ENCODE measurements at regions not wholly inside any gene's neighbourhood (a gene's known extent, or its start where the extent isn't known, plus 50 kb on each side); places are given as distances from the start of the nearest gene placed in this dataset.

DNA sequence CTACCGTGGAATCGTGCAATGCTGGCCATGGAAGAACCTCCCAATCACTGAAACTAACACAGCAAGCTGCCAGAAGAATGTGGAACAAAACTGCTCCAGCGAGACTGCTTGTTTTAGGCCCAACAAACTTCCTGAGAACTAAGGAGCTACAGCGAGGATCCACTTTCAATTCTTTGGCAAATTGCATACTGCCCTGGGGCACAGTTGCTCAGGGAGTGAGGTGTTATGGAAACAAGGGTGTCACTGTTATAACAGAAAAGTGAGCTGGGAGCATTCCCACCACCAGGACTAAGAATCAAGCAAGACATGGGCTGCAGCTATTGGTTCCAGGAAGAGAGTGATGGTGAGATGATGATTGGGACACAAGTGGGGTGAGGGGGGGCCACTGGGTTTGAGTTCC lies 1606.1 kb upstream of the FLRT2 start:
- TF ChIP-seq, protein P1, sequence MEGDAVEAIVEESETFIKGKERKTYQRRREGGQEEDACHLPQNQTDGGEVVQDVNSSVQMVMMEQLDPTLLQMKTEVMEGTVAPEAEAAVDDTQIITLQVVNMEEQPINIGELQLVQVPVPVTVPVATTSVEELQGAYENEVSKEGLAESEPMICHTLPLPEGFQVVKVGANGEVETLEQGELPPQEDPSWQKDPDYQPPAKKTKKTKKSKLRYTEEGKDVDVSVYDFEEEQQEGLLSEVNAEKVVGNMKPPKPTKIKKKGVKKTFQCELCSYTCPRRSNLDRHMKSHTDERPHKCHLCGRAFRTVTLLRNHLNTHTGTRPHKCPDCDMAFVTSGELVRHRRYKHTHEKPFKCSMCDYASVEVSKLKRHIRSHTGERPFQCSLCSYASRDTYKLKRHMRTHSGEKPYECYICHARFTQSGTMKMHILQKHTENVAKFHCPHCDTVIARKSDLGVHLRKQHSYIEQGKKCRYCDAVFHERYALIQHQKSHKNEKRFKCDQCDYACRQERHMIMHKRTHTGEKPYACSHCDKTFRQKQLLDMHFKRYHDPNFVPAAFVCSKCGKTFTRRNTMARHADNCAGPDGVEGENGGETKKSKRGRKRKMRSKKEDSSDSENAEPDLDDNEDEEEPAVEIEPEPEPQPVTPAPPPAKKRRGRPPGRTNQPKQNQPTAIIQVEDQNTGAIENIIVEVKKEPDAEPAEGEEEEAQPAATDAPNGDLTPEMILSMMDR (IDR thresholded peaks at IDR 0.05) = no peak
- no peaks in the 10 kb centered on the region for H3K4me1 ChIP-seq
- no peak overlapping the region for H3K4me3 ChIP-seq
- no peak overlapping the region for H3K27ac ChIP-seq
- H3K9me3 ChIP-seq = no peaks in the 10 kb centered on the region
- no peak for ATAC-seq
- H3K36me3 ChIP-seq = no peaks in the 10 kb centered on the region
- intact Hi-C loops (cut with DNase I) = no loop called here
- DNase-seq = no peak
- no peaks in the 10 kb centered on the region for H3K27me3 ChIP-seq

DNA sequence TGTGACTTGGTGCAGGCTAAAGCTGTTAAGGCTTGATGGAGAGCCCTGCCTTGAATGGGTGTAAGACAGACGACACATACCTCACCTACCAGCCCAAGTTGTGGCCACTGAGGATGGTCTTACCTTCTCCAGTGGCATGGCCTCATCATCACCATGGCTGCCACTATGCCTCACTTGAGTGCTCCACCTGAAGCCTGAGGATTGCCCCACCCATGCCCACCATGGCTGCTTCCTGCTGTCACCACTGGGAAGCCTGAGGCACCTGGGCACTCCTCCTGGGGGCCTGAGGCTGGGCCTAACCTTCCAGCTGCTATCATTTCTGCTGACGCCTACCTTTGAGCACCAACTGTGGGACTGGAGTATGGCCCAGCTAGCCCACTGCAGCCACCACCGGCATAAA lies 1605.7 kb upstream of the FLRT2 start:
- TF ChIP-seq, protein P1 (IDR thresholded peaks at IDR 0.05) = no peak
- Histone ChIP-seq H3K4me1 (no peaks in the 10 kb centered on the region), H3K27ac (no peak overlapping the region), H3K27me3 (no peaks in the 10 kb centered on the region), H3K36me3 (no peaks in the 10 kb centered on the region), H3K4me3 (no peak overlapping the region), H3K9me3 (no peaks in the 10 kb centered on the region)
- intact Hi-C loops (cut with DNase I) = no loop called here
- ATAC-seq (no peak), DNase-seq (no peak)

DNA sequence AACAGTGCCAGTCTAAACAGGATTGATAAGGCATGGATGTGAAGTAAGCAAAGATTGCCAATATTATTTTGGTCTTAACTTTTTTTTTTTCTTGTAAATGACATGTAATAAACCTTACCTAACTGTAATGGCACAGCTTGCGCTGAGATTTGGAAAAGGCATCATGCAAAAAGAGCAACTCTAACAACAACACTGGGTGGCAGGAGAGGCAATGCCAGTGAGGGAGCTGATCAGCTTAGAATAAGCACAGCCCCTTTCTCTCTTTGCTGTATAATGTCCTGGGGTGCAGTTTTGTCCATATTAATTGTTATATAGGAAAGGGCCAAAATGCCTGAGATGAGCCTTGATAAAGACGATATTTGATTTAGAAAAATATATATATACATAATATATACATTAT lies 1589.7 kb upstream of the FLRT2 start:
- no peak overlapping the region for H3K4me3 ChIP-seq
- DNase-seq = no peak
- TF ChIP-seq, protein P1 (IDR thresholded peaks at IDR 0.05) = no peak
- H3K4me1 ChIP-seq = no peaks in the 10 kb centered on the region
- H3K9me3 ChIP-seq = no peaks in the 10 kb centered on the region
- H3K36me3 ChIP-seq = no peaks in the 10 kb centered on the region
- no peaks in the 10 kb centered on the region for H3K27me3 ChIP-seq
- no peak overlapping the region for H3K27ac ChIP-seq
- no peak for ATAC-seq
- intact Hi-C loops (cut with DNase I) = no loop called here

DNA sequence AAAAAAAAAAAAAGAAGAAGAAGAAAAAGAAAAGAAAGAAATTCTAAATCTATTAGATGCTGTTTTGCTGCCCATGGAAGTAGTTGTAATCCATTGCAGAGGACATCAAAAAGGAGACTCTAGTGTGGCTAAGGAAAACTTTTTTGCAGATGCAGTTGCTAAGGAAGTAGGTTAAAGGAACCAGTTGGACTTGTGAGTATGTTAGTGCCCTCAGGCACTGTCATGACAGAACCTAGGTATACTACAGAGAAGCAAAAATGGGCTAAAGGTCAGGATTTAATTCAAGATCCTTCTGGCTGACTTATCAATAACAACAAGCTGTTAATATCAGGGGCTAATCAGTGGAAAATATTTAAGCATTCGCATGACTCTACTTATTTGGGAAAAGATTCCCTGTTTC lies 1571.6 kb upstream of the FLRT2 start:
- Histone ChIP-seq H3K27ac (no peak overlapping the region), H3K36me3 (no peaks in the 10 kb centered on the region), H3K4me1 (no peaks in the 10 kb centered on the region), H3K4me3 (no peak overlapping the region), H3K27me3 (no peaks in the 10 kb centered on the region), H3K9me3 (no peaks in the 10 kb centered on the region)
- DNase-seq (no peak), ATAC-seq (no peak)
- TF ChIP-seq, protein P1 (IDR thresholded peaks at IDR 0.05) = no peak
- intact Hi-C loops (cut with DNase I) = no loop called here

DNA sequence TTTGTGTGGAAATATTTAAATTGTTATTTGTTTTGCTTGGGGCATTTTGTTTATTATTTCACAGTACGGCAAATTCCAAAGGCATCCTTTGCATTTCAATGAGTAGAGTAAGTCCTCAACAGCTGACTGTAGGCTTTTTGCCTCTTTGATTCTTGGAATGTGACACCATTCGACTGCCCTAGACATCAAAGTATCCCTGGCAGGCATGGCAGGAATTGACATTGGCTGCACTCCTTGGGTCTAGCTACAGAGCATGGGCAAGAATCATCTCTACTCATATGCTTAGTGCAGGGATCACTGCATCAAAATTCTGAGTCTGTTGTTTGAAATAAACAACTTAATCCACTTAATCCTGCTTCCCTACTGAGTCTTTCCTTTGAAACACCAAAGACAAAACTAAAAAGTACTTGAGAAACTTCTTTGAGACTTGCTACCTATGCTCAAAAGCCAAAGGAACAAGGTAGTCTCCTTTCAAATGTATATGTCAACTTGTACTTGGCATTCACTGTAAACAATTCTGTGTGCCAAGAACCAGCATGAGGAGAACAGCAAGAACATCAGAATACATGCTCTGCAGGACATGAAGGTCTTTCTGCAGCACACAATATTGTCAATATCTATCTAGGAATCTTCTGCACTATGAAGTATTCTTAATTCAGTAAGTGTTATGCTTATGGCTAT lies 1569.0 kb upstream of the FLRT2 start:
- no peaks in the 10 kb centered on the region for H3K9me3 ChIP-seq
- DNase-seq (no peak), ATAC-seq (no peak)
- intact Hi-C loops (cut with DNase I) = no loop called here
- no peaks in the 10 kb centered on the region for H3K36me3 ChIP-seq
- TF ChIP-seq, protein P1 (IDR thresholded peaks at IDR 0.05) = no peak
- no peaks in the 10 kb centered on the region for H3K4me1 ChIP-seq
- H3K4me3 ChIP-seq = no peak overlapping the region
- no peak overlapping the region for H3K27ac ChIP-seq
- H3K27me3 ChIP-seq = no peaks in the 10 kb centered on the region

DNA sequence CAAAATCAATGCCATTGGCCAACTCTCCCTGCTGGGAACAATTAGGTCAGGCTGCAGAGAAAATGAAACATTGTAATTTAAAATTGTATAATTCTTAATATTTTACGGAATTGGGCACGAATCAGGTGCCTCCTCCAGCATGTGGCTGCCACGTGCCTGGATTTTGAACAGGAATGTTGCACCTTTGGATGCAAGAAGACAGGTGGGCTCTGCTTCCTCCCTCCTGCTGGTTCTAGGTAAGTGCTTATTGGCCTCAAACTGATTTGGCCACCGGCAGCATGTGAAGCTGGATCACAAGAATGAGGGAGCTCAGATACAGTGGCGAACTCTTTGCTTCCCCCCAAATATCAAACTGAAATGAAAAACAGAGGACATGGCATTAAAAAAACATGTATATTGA lies 1559.9 kb upstream of the FLRT2 start:
- H3K27ac ChIP-seq = no peak overlapping the region
- H3K36me3 ChIP-seq = no peaks in the 10 kb centered on the region
- no peak for DNase-seq
- no peaks in the 10 kb centered on the region for H3K9me3 ChIP-seq
- no peak for ATAC-seq
- intact Hi-C loops (cut with DNase I) = no loop called here
- TF ChIP-seq, protein P1 (IDR thresholded peaks at IDR 0.05) = no peak
- no peaks in the 10 kb centered on the region for H3K4me1 ChIP-seq
- no peaks in the 10 kb centered on the region for H3K27me3 ChIP-seq
- no peak overlapping the region for H3K4me3 ChIP-seq
